ENCODE measurements at regions not wholly inside any gene's neighbourhood (a gene's known extent, or its start where the extent isn't known, plus 50 kb on each side); places are given as distances from the start of the nearest gene placed in this dataset.
"Not testable (repeated sequence)": the region's sequence is repeated elsewhere in the genome, so short reads cannot be mapped to it uniquely, and the experiment has no call there.

DNA sequence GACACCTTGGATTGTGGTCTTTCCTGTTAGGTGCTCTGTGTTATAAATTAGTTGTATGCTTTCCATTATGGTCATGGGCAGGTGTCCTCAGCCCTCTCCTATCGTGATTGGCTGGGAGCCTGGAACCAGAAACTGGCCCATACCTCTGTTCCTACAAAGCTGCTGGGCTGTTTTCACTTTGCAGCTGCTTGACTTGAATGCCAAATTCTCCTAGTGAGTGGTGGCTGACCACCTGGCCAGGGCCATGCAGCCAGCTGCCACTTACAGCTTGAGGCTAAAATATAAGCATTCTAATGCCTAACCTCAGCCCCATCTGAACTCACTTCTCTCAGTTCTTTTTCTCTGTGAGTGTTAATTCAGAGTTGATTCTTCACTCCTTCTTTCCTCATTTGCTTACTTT is 239.3 kb upstream of the GBE1 start:
- DNase-seq = no peak

DNA sequence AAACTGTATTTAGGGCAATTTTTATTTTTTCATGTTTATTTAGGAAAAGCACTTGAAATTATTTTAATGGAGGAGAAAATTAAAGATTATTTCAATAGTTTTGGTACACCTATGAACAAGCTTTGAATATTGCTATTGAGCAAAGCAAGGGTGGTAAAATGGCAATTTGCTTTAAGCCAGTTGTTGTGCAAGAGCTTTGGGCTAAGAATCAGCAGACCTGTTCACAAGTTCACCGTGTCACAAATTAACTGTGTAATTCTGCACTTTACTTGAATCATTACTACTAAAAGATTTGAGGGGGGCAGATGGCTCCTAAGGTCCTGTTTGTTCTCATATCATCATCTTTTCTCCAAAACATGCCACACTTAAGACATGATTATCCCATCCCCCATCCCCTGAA is 238.9 kb upstream of the GBE1 start:
- no peak for DNase-seq

DNA sequence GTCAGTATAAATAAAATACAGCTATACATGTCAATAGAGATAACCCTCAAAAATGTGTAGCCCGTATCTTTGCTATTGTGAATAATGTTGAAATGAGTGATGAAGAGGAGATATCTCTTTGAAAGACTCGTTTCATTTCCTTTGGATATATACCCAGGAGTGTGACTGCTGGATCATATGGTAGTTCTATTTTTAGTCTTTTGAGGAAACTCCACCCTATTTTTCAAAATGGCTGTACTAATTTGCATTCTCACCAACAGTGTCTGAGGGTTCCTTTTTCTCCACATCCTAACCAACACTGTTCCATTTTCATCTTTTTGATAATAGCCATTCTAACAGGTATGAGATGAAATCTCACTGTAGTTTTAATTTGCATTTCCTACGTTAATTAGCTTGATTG is 237.5 kb upstream of the GBE1 start:
- peak in 1 of 3 donors; percentile 8 for DNase-seq

DNA sequence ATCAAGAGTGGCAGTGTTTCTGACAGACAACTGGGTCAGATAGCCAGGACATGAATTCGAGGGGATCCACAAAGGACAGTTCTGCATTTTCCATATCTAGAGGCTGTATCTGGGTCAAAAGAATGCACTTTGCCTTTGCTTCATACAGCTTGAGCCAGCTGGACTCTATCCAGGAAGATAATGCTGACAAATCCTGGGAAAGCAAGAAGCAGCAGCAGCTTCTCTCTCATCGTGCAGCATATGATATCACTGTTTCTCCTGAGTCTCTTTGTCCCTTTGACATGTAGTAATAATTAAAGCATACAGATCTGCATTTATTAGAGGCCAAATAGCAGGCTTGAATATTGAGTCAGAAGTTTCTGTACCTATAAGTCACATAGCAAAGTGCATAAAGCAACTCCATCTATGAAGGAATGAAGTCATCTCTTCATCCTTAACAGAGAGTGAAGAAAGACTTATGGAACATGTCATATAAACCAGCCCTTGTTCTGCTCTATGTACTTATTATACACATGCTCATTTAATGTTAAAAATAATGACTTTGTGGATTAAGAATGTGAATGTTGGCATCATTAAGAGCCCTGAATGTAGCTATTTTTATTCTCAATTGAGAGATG is 236.8 kb upstream of the GBE1 start:
- no peak for DNase-seq

DNA sequence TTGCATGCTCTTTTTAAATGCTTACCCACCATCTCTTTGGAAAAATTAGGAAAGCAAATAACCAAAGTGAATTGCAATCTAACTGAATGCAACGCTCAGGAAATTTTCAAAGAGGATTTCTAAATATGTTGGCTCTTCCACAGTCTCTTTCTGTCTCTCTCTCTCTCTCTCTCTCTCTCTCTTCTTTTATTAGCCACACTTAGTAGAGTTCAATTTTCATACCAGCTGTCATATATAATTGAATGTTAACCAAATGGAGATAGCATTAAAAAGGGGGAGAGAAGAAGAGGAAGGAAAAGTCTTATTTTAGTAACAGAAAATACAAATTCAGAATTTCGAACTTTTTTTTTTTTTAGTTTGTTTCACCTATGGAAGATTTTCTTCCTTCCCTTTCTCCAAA is 235.9 kb upstream of the GBE1 start:
- no peak for DNase-seq

DNA sequence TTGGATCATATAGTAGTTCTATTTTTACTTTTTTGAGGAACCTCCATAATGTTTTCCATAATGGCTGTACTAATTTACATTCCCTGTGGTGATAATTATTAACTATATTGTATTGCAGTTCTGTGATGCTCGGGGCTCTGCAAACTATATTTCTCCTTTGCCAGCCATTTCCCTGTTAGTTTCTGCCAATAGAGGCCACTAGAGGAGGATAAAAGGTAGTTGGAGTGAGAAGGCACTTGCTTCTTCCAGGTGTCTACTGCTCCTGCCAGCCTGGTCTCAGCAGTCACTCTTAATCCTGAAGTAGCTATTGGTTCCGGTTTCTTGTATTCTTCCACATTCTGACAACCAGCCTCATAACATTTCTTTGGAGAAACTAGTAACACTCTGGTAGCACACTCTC is 233.9 kb upstream of the GBE1 start:
- no peak for DNase-seq

DNA sequence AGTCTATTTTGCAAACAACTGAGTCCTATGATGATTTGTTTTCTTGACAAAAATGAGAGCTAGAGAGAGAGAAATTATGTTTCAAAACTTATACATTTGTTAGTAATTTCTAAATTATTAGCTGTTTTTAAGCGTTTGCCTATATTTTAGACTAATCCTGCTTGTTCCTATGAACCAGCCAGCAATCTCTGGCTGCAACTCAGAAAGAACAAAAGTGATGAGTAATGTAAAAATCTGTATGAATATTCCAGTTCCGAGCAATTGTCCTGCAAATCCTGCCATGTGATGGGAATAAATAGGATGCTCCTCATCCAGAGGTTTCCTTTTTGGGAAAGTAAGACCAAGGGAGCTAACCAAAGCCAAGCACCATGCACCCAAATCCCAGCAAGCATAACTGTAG is 228.3 kb upstream of the GBE1 start:
- no peak for DNase-seq

DNA sequence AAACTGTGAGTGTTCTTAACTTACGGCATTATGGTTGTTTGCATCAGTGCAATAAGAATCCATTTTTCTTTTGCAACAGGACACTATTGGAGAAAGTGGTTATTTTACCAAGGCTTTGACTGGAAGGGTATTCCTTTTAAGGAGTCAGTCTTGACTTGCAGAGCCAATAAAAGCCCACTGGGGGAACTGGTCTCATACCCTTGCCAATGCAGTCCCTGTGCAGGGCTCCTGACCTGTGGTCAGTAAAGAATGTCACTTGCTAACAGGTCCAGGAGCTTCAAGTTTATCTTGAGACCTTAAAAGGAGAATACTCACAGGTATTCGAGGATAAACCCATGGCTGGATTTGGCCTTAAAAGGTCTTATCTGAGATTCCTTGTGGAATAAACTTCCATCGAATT is 227.8 kb upstream of the GBE1 start:
- DNase-seq = no peak

DNA sequence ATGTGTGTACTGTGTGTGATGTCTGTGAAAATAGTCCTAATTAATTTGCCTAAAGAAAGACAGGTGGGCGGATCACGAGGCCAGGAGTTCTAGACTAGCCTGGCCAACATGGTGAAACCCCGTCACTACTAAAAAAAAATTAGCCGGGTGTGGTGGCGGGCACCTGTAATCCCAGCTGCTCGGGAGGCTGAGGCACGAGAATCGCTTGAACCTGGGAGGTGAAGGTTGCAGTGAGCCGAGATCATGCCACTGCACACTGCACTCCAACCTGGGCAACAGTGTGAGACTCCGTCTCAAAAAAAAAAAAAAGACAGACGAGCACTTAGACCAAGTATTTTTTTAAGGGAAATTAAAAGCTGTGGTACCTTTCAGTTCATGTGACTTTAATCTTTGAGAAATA is 226.0 kb upstream of the GBE1 start:
- DNase-seq = not testable (repeated sequence)

DNA sequence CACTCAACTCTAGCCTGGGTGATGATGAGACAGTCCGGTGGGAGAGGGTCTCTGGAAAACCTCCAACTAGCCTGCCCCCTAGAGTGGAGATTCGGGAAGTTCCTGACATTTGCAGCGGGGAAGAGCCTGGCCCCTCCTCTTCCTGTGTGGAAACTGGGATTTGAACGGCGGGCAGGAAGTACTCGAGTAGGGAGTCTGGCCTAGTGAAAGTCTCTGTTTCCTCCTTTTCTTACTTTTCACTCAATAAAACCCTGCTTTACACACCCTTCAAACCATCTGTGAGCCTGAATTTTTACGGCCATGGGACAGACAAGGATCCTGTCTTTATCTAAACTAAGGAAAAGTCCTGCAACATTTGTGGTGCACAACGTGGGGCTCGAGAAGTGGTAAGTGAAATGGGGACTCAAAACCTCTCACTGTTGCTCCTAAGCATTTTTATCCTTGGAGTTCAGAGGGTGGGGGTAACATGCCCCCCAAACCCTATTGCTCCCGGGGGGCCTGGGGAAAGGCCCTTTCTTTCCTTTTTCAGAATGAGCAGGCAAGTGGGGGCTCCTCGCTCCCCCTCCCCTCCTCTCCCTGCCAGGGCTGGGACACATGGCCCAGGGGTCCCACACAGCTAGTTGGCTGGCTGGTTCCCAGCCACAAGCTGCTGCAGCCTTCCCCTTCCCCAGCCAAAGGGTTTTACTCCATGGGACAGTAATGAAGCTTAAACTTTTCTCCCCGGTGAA is 224.7 kb upstream of the GBE1 start:
- DNase-seq = no peak

DNA sequence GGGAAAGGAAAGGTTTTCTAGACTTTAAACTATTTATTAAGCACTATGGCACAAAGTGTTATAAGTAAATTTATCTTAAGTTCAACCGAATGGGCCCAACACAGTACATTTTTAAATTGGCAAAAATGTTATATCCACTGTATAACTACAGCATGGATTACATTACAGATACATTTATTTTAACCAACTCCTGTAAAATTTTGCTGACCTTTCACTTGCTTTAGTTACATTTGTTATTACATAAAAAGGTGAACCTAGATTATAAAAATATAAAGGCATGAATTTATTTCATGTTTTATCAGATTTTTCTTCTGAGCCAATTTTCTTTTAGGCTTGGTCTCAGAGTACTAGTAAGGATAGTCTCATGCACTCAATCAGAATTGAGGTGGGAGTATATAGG is 221.9 kb upstream of the GBE1 start:
- no peak for DNase-seq

DNA sequence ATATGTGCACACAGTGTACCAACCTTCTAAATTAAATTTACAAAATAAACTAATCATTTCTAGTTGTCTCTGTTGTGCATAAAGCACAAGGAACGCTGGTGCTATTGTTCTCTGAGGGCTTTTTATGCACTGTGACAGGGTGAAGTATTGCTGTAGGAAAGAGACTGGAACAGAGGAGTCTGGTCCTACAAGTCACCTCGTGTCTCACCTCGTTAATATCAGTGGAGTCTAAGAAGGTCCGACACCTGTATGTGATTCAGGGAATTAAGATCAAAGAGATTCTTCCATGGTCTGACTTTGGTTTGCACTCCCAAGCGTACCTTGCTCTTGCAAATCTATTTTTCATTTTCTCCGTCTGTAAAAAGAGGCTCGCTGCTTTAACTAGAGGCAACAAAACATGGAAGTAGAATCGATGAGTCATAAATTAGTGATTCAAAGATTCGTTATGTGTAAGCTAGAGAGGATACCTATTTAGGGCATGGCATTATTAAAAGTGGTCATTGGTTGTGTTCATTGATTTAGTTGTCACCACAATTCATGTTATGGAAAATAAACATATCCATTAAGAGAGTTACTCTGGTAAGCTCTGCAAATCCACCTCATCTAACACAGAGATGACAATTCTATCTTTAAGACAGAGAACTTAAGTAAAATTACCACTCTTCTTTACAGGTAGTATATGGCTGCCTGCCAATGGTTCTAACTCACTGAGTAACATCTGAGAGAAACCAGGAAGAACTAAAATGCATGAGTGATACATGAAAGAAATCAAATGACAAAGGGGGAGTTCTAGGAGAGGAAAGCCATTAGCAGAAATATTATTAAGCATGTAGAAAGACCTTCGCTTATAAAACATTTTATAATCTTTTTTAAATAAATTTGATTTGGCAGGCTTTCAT is 219.4 kb upstream of the GBE1 start:
- no peak for DNase-seq

DNA sequence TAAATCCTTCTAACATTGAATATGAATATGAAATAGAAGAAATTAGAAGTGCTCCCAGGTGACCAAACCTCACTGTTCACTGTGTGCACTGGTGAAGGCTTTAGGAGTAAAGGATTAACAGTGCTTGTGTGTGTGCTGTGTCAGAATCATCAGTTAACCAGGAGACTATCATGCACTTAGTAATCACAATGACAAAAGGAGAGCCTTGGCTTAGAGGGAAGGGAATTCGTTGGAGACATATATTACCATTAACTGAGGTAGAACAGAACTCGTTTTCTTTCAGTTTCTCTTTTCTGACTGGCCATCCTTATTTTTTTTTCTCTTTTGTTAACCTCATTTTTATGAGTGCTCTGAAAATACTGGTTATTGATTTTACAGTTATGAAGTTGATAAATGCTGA is 213.3 kb upstream of the GBE1 start:
- no peak for DNase-seq

DNA sequence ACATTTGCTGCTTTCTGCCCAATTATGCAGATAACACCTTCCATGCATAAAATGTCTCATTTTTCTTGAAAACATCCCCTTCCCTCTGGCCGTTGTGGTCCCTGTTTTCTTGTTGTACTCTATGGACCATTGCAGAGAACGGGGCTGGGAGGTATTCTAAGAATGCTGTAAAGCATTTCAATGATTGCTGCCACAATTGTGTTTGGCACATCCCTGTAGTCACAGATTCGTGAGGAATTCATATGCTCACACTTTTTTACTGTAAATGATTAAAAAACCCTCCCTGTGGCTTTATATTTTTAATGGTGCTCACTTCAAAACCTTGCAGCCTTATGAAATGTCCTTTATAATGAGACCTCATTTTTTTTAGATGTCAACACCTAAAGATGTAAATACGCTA is 207.2 kb upstream of the GBE1 start:
- DNase-seq = no peak

DNA sequence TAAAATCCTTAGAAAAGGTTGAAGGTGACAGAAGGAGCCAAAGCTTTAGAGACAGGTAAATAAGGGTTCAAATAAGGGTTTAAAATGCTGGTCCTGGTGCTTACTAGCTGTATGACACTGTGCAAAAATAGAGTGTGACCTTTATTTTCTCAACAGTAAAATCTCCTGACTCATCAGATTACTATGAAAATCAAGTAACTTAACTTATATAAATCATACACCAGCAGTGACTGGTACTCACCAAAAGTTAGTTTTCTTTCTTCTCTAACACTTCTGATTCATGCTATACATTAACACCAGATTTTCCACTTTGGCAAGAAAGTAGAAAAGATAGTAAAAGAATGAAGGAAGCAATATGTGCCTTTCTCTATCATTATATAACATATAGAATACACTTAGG is 205.9 kb upstream of the GBE1 start:
- no peak for DNase-seq

DNA sequence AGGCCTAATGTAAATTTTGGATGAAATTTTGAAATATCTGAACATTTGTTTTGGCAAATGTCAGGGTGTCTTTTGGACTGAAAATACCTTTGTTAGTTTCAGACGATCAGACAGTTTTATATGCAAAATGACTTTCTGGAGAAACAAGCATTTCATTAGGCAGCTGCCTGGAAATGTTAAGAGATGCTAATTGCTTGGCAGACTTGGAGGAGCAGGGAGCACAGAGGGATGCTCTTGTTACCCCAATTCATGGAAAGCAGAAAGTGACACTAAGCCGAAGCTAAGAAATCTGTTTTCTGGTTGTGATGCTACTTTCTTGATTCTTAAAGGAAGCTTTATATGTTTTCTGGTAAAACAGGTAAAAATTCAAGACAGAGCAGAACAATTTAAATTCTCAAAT is 204.3 kb upstream of the GBE1 start:
- DNase-seq = no peak

DNA sequence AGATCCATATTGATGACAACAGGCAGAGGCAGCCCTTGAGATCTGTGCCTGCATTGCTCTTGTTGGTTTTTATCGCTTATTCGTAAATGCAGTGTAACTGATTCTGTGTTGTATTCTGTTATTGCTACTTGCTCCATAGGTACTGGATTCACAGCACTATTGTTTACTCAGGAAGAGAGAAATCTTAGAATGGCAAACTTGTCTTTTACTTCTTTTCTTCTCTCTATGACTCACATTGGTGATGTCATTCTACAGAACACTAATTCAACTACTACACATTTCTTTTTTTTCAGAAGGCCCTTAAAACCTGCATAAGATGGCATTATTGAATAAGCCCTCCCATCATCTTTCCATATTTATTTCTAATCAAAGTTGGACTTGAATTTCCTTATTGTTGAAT is 201.0 kb upstream of the GBE1 start:
- no peak for DNase-seq

DNA sequence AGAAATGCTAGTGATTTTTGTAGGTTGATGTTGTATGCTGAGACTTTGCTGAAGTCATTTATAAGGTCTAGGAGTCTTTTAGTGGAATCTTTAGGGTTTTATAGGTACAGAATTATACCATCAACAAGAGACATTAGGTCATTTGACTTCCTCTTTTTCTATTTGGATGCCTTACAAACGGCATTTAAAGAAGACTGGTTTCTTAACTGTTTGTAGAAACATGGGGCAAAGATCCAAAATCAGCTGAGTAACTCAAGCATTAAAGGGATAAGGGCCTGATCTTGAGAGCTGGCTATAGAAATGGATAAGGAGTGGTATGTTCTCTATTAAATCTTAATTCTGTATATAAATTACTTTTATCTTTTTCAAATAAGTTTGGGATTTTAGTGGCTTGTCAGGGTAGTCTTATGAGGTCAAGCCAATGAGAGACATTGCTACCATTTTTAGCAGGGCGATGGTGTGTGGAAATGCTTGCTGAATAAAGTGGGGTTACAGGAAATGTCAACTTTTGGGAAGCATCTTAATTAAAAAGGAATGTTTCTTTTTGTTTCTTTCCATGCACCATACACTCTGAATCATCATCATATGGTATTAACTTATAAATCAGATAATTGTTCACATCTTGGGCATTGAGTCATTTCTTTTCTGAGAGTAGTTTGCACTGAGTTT is 197.7 kb upstream of the GBE1 start:
- DNase-seq = peak in 1 of 3 donors; percentile 9

DNA sequence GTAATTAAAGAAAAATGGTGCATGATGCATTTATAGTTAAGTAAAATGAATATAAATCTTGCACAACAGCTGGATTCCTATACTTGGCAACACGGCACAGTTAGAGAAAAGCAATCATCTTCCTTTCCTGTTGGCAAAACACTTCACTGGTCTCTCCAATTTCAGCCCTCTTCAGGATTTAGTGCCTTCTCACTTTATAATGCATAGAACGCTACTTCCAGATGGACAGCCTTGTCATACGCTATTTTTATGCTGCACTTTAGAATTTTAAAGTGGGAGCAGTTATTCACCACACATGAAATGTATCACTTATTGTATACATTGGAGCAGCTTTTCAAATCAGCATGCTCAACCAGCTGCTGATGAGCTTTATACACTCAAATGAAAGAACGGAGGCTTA is 194.4 kb upstream of the GBE1 start:
- no peak for DNase-seq

DNA sequence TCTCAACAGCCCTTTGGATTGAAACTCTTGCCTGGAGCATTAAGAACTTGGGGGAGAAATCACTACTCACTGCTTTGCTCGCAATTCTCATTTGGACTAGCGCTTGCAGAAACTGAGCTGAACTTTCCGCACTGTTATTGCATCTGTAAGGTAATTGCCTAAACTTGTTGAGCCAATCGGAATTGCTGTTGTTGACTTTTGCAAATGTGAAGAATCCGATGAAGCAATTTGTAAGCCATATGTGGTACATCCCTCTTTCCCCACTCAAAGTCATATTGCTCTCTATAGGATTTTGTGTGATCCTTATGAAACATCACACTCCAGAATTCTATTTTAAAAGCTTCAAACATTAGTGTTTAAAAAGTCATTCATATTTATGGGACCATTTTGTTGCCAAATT is 191.7 kb upstream of the GBE1 start:
- DNase-seq = no peak

DNA sequence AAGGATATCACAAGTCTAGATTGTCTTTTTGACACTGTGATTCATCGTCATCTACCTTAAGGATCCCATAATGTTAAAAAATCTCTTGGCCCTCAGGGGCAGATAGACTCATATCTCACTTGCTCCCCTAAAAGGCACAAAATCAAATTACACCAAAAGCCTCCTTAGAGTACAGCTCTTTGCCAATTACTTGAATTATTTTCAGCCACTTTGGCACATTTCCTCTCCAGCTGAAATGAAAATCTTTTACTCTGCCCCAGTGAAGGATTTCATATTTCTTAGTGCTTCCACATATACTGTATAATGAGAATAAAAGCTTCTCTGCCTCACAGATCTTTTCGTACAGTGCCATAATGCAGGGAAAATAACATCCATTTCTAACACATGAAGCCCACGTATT is 190.7 kb upstream of the GBE1 start:
- no peak for DNase-seq

DNA sequence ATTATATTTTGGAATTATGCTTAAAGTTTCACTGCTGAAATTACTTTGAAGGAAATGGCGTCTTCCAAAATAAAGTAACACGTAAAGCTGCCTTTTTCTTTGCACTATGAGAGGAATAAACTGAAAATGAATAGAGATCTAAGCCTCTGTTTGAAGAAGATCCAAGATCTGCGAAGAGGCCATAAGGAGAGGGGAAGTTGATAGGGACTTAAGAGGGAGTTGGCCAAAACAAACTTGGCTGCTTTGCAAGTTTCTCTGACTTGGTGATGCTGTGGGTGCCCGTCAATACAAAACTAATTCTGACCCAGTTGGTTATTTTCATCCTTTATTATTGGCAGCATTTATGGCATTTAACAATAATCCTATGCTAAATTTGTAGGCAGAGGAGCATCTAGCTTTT is 190.2 kb upstream of the GBE1 start:
- DNase-seq = no peak

DNA sequence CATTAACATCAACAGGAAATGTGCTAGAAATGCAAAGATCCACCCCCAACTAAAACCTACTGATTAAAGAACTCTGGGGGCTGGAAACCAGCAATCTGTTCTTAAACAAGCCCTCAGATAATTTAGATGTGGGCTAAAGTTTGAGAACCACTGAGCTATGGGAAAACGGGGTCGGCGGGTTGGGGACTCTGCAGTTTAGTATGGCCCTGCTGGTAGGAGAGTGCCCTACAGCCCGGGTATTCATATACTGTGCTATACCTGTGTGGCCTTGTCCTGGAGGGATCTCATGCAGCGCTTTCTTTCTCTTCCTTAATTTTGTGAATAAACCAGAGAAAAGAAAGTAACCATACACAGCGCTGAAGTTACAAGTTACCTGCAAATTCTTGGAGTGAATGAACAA is 189.7 kb upstream of the GBE1 start:
- no peak for DNase-seq

DNA sequence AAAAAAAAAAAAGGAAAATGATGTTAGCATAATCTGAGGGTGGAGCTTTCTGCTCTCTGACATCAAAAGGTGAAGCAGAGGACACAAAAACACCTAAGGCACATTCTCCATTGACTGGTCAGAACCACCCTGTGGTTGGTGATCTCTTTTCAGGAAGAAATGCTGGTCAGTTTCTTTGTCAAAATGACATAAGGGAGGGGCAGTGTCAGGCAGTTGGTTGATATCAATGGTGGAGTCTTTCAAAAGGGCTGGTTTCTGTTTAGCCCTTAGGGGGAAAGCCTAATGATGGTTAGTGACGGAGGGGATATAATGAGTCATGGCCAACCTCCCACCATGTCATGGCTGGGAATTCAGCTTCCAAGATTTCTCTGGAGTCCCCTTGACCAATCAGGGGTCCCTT is 185.9 kb upstream of the GBE1 start:
- DNase-seq = no peak

Measured in suppressor macrophage treated with lipopolysaccharide for 1 hour (primary cell).